ENCODE measurements at regions not wholly inside any gene's neighbourhood (a gene's known extent, or its start where the extent isn't known, plus 50 kb on each side); places are given as distances from the start of the nearest gene placed in this dataset.

GRCh38 chr1:47696737-47697441 lies 259.0 kb downstream of the FOXD2 start:
- DNase-seq (ENCODE audit: low read depth in 1 of 2, low spot score in 1 of 2): no peak

- no peak for DNase-seq (ENCODE audit: low read depth in 1 of 2, low spot score in 1 of 2)
Measured at GRCh38 chr1:47697616-47698335, 259.9 kb downstream of the FOXD2 start.

GRCh38 chr1:47699492-47700235 lies 261.8 kb downstream of the FOXD2 start:
- DNase-seq (ENCODE audit: low read depth in 1 of 2, low spot score in 1 of 2): no peak

- no peak for DNase-seq (ENCODE audit: low read depth in 1 of 2, low spot score in 1 of 2)
Measured at GRCh38 chr1:47701283-47701682, 263.4 kb downstream of the FOXD2 start.

- no peak for DNase-seq (ENCODE audit: low read depth in 1 of 2, low spot score in 1 of 2)
Measured at GRCh38 chr1:47701741-47702515, 264.1 kb downstream of the FOXD2 start.

GRCh38 chr1:47703156-47703825 lies 265.4 kb downstream of the FOXD2 start:
- no peak for DNase-seq (ENCODE audit: low read depth in 1 of 2, low spot score in 1 of 2)

GRCh38 chr1:47703981-47704596 lies 266.2 kb downstream of the FOXD2 start:
- no peak for DNase-seq (ENCODE audit: low read depth in 1 of 2, low spot score in 1 of 2)

GRCh38 chr1:47705517-47706130 lies 267.8 kb downstream of the FOXD2 start:
- DNase-seq (ENCODE audit: low read depth in 1 of 2, low spot score in 1 of 2): no peak

- no peak for DNase-seq (ENCODE audit: low read depth in 1 of 2, low spot score in 1 of 2)
Measured at GRCh38 chr1:47707503-47707902, 269.7 kb downstream of the FOXD2 start.

GRCh38 chr1:47708019-47708535 lies 270.2 kb downstream of the FOXD2 start:
- DNase-seq (ENCODE audit: low read depth in 1 of 2, low spot score in 1 of 2): no peak

GRCh38 chr1:47708658-47709018 lies 270.8 kb downstream of the FOXD2 start:
- DNase-seq (ENCODE audit: low read depth in 1 of 2, low spot score in 1 of 2): no peak

- DNase-seq (ENCODE audit: low read depth in 1 of 2, low spot score in 1 of 2): no peak
Measured at GRCh38 chr1:47709019-47709871, 271.4 kb downstream of the FOXD2 start.

- no peak for DNase-seq (ENCODE audit: low read depth in 1 of 2, low spot score in 1 of 2)
Measured at GRCh38 chr1:47709872-47710231, 272.0 kb downstream of the FOXD2 start.

- DNase-seq (ENCODE audit: low read depth in 1 of 2, low spot score in 1 of 2): peak; percentile 39 to 53
Measured at GRCh38 chr1:47710329-47711071, 272.7 kb downstream of the FOXD2 start.

All from activated CD4-positive, alpha-beta T cell treated with anti-CD3 and anti-CD28 coated beads, Interleukin-2, amount 50 U/mL, for 24 hours (primary cell).